Activated CD4-positive, alpha-beta T cell treated with anti-CD3 and anti-CD28 coated beads for 36 hours (primary cell): ENCODE measurements at regions not wholly inside any gene's neighbourhood (a gene's known extent, or its start where the extent isn't known, plus 50 kb on each side); places are given as distances from the start of the nearest gene placed in this dataset.

Experiments used
- ATAC-seq: fragments of 200-7000 bp; cut with Tn5 transposase; one replicate; pipeline ENCODE4 v1.10.0; 2021; ENCODE audit warnings: mild to moderate bottlenecking, moderate library complexity
- CTCF ChIA-PET: fragments of 350-600 bp; sonication (Branson Sonifier 250); formaldehyde crosslinking; loops from one replicate; lab custom pipeline; 2021; ENCODE audit warnings: antibody characterized with exemption; lab: Charles Lee
- POLR2A ChIA-PET: fragments of 350-600 bp; sonication (Branson Sonifier 250); formaldehyde crosslinking; loops from one replicate; lab custom pipeline; 2021; ENCODE audit warnings: antibody characterized with exemption, inconsistent platforms; lab: Charles Lee
- DNase-seq: peaks from one replicate; pipeline ENCODE4 v3.0.0-alpha.2; 2020
- H3K27ac Mint-ChIP-seq: one replicate; pipeline ENCODE4 v1.8.0; 2021; ENCODE audit warnings: mixed read lengths
- H3K27me3 Mint-ChIP-seq: one replicate; pipeline ENCODE4 v1.8.0; 2021; ENCODE audit warnings: mixed read lengths
- H3K36me3 Mint-ChIP-seq: one replicate; pipeline ENCODE4 v1.8.0; 2021; ENCODE audit warnings: low read depth, mixed read lengths
- H3K4me1 Mint-ChIP-seq: one replicate; pipeline ENCODE4 v1.8.0; 2021; ENCODE audit warnings: mixed read lengths
- H3K4me3 Mint-ChIP-seq: one replicate; pipeline ENCODE4 v1.8.0; 2021; ENCODE audit warnings: mild to moderate bottlenecking, moderate library complexity, mixed read lengths
- H3K9me3 Mint-ChIP-seq: one replicate; pipeline ENCODE4 v1.8.0; 2021; ENCODE audit warnings: low read depth, mixed read lengths
- intact Hi-C, 2 experiments: fragments of 100-400 bp; cut with DNase I in 1 of 2; cut with micrococcal nuclease in 1 of 2; formaldehyde crosslinking; loops; one replicate each; pipeline versions ENCODE4 v1.14.2 to v1.15.1; 2022 to 2024; cut with DNase I, micrococcal nuclease

- ChIA-PET CTCF (no interaction called here), POLR2A (no interaction called here)
- ATAC-seq = no peak
- no peak overlapping the region for H3K27ac Mint-ChIP-seq
- H3K4me3 Mint-ChIP-seq = no peak overlapping the region
- intact Hi-C loops = no loop called here
- H3K9me3 Mint-ChIP-seq = no peaks in the 10 kb centered on the region
- peaks cover 2% of the 10 kb centered on the region for H3K27me3 Mint-ChIP-seq
- H3K36me3 Mint-ChIP-seq = no peaks in the 10 kb centered on the region
- no peak for DNase-seq
- no peaks in the 10 kb centered on the region for H3K4me1 Mint-ChIP-seq
Measured at GRCh38 chr15:47929138-47929803, 191.5 kb upstream of the SLC24A5 start.

DNA sequence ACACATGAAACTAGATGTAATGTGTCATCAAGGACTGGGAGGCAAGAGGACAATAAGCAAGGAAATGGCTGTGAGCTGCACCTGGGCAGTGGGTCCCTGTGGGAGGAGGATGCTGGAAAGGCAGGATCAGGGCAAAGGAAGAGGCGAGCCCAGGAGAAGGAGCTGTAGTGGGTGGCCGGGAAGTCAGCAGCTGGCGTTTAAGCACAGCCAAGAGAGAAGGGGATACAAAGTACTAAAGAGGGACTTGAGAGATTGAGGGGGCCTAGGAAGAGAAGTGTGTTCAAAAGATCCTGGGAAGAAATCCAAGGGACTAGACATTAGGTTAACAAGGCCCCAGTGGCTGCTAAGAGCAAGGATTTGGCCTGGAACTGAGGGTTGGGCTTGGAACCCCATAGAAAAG lies 188.5 kb upstream of the SLC24A5 start:
- peaks cover 15% of the 10 kb centered on the region for H3K27me3 Mint-ChIP-seq
- ChIA-PET CTCF (no interaction called here), POLR2A (no interaction called here)
- H3K36me3 Mint-ChIP-seq = no peaks in the 10 kb centered on the region
- no peak overlapping the region for H3K27ac Mint-ChIP-seq
- ATAC-seq (no peak), DNase-seq (no peak)
- H3K9me3 Mint-ChIP-seq = no peaks in the 10 kb centered on the region
- intact Hi-C loops = no loop called here
- H3K4me3 Mint-ChIP-seq = no peak overlapping the region
- no peaks in the 10 kb centered on the region for H3K4me1 Mint-ChIP-seq

DNA sequence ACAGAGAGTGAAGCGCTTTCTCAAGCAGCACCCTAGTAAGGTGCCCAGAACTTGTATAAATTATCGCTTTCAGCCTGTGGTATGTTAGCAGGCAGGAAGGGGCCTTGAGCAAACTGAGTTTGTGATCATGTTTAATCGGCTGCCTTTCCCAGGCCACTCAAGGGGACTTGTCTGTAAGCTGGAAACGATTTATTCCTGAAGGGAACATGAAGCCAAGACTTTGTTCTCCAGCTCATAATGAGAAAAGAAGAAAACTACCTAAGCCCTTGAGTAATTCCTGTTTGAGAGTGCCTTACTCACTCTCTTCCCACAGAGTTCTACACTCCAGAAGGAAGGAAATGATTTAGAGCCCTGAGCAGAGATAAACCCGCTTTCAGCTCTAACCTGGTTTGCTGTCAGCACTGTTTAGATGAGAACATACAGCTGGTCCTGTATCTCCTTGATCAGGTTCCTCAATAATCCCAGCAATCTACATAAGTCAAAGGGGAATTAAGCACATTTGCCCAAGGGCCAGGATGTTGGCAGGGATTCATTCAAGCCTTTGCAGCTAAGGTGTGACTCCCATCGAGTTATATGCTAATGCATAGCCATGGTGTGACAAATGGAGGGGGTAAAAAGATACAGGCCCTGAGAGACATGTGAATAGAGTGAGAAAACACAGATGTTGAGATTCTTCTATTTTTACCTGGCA lies 187.7 kb upstream of the SLC24A5 start:
- Mint-ChIP-seq H3K36me3 (no peaks in the 10 kb centered on the region), H3K27ac (no peak overlapping the region), H3K9me3 (no peaks in the 10 kb centered on the region), H3K4me1 (no peaks in the 10 kb centered on the region), H3K27me3 (peaks cover 15% of the 10 kb centered on the region), H3K4me3 (no peak overlapping the region)
- ChIA-PET POLR2A (no interaction called here), CTCF (no interaction called here)
- ATAC-seq (no peak), DNase-seq (no peak)
- intact Hi-C loops = no loop called here

DNA sequence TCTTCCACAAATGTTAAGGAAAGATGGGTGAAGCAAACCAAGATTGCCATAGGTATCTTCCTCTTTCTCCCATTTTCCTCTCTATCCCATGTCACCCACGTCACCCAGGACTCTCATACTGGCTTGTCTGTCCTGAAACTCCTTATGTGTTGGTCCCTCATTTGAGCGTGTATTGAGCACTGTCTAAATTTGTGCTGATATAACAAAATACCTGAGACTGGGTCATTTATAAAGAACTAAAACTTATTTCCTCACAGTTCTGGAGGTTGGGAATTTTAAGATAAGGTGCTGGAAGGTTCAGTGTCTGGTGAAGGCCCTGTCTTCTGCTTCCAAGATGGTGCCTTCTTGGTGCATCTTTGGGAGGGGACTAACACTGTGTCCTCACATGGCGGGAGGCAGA lies 186.9 kb upstream of the SLC24A5 start:
- Mint-ChIP-seq H3K27me3 (peaks cover 15% of the 10 kb centered on the region), H3K4me1 (no peaks in the 10 kb centered on the region), H3K4me3 (no peak overlapping the region), H3K36me3 (no peaks in the 10 kb centered on the region), H3K9me3 (no peaks in the 10 kb centered on the region), H3K27ac (no peak overlapping the region)
- ATAC-seq (no peak), DNase-seq (no peak)
- intact Hi-C loops = no loop called here
- POLR2A ChIA-PET = no interaction called here
- CTCF ChIA-PET = no interaction called here

DNA sequence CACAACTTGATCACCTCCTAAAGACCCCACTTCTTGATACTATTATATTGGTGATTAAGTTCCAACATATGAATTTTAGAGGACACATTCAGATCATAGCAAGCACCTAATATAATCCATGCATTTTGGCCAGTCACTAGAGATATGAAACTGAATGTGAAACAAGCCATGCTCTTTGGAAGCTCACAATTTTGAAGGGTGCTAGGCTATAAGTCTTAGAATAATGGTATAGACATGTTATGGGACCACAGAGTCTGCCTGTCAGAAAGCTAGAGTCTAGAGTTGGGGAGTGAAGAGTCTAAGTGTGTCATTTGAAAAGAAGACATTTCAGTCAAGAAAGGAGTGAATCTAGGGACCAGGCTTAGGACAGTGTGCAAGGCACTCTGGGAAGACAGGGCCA lies 186.4 kb upstream of the SLC24A5 start:
- DNase-seq (no peak), ATAC-seq (no peak)
- Mint-ChIP-seq H3K27me3 (peaks cover 15% of the 10 kb centered on the region), H3K36me3 (no peaks in the 10 kb centered on the region), H3K9me3 (no peaks in the 10 kb centered on the region), H3K4me1 (no peaks in the 10 kb centered on the region), H3K27ac (no peak overlapping the region), H3K4me3 (no peak overlapping the region)
- CTCF ChIA-PET = no interaction called here
- intact Hi-C loops = no loop called here
- POLR2A ChIA-PET = no interaction called here

GRCh38 chr15:47937834-47938233 lies 183.0 kb upstream of the SLC24A5 start:
- ChIA-PET POLR2A (no interaction called here), CTCF (no interaction called here)
- ATAC-seq (no peak), DNase-seq (no peak)
- Mint-ChIP-seq H3K9me3 (no peaks in the 10 kb centered on the region), H3K4me3 (no peak overlapping the region), H3K36me3 (no peaks in the 10 kb centered on the region), H3K27ac (no peak overlapping the region), H3K27me3 (peaks cover 15% of the 10 kb centered on the region), H3K4me1 (no peaks in the 10 kb centered on the region)
- intact Hi-C loops = no loop called here

- Mint-ChIP-seq H3K4me3 (no peak overlapping the region), H3K4me1 (no peaks in the 10 kb centered on the region), H3K27me3 (peaks cover 2% of the 10 kb centered on the region), H3K27ac (no peak overlapping the region), H3K36me3 (no peaks in the 10 kb centered on the region), H3K9me3 (no peaks in the 10 kb centered on the region)
- DNase-seq = no peak
- POLR2A ChIA-PET = no interaction called here
- intact Hi-C loops = no loop called here
- no peak for ATAC-seq
- CTCF ChIA-PET = no interaction called here
Measured at GRCh38 chr15:47944637-47945288, 176.0 kb upstream of the SLC24A5 start.

- POLR2A ChIA-PET = no interaction called here
- CTCF ChIA-PET = no interaction called here
- Mint-ChIP-seq H3K4me1 (no peaks in the 10 kb centered on the region), H3K4me3 (no peak overlapping the region), H3K9me3 (no peaks in the 10 kb centered on the region), H3K27me3 (peaks cover 2% of the 10 kb centered on the region), H3K36me3 (no peaks in the 10 kb centered on the region), H3K27ac (no peak overlapping the region)
- intact Hi-C loops = no loop called here
- DNase-seq = no peak
- no peak for ATAC-seq
Measured at GRCh38 chr15:47945872-47946650, 174.7 kb upstream of the SLC24A5 start.

- Mint-ChIP-seq H3K9me3 (no peaks in the 10 kb centered on the region), H3K27ac (no peak overlapping the region), H3K4me1 (no peaks in the 10 kb centered on the region), H3K27me3 (no peaks in the 10 kb centered on the region), H3K4me3 (no peak overlapping the region), H3K36me3 (no peaks in the 10 kb centered on the region)
- intact Hi-C loops = no loop called here
- ChIA-PET CTCF (interaction anchor here (0.7 to 1.2 kb wide), 2 partner anchors 8 to 335 kb away, joined by 3 read pairs; no protein-coding TSS in a partner anchor), POLR2A (no interaction called here)
- DNase-seq = no peak
- ATAC-seq = no peak
Measured at GRCh38 chr15:47949815-47950214, 171.0 kb upstream of the SLC24A5 start.

DNA sequence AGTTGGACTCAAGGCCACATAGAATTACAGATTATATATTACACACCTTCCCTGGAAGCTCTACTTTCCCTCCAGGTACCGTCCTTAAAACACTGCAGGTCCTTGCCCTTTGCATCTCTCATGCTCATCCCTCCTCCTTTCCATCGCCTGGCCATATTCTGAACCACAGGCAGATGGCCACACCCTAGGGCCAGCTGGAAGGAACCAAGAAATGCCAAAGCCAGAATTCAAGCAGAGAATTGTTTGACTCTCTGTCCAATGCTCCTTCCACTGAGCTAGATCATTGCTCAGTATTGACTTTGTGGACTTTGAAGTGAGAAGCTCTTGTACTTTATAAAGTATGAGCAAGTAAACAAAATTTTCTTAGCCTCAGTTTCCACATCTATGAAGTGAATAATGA lies 170.3 kb upstream of the SLC24A5 start:
- no peaks in the 10 kb centered on the region for H3K9me3 Mint-ChIP-seq
- no peak overlapping the region for H3K27ac Mint-ChIP-seq
- H3K4me3 Mint-ChIP-seq = no peak overlapping the region
- CTCF ChIA-PET = interaction anchor here (0.7 kb wide), 1 partner anchor 334 kb away, joined by 3 read pairs; no protein-coding TSS in a partner anchor
- no peaks in the 10 kb centered on the region for H3K4me1 Mint-ChIP-seq
- POLR2A ChIA-PET = no interaction called here
- intact Hi-C loops = no loop called here
- ATAC-seq (no peak), DNase-seq (no peak)
- no peaks in the 10 kb centered on the region for H3K36me3 Mint-ChIP-seq
- no peaks in the 10 kb centered on the region for H3K27me3 Mint-ChIP-seq

GRCh38 chr15:47951781-47952180 lies 169.0 kb upstream of the SLC24A5 start:
- H3K36me3 Mint-ChIP-seq = no peaks in the 10 kb centered on the region
- H3K4me3 Mint-ChIP-seq = no peak overlapping the region
- no peak for ATAC-seq
- ChIA-PET POLR2A (no interaction called here), CTCF (no interaction called here)
- no peaks in the 10 kb centered on the region for H3K4me1 Mint-ChIP-seq
- no peak for DNase-seq
- H3K9me3 Mint-ChIP-seq = no peaks in the 10 kb centered on the region
- H3K27me3 Mint-ChIP-seq = peaks cover 4% of the 10 kb centered on the region
- intact Hi-C loops = no loop called here
- no peak overlapping the region for H3K27ac Mint-ChIP-seq
